ENCODE measurements at regions not wholly inside any gene's neighbourhood (a gene's known extent, or its start where the extent isn't known, plus 50 kb on each side); places are given as distances from the start of the nearest gene placed in this dataset.

DNA sequence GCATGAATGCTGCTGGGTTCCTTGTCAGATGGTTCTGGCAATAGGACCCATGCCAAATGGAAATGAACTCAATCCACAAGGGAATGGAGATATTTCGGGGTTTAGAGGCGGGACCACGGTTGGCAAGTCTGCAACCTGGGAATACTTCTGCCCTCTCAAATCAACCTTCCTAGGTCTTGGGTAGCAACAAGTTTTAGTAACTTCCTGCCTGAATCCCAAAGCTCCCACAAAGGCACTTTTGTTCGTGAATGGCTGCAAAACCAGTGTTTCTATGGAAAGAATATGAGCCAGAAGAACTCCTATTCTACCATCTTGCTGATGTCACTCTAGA is 790.1 kb upstream of the SLC8A1 start:
- Histone ChIP-seq H3K36me3 (no peaks in the 10 kb centered on the region), H3K27me3 (replicated peaks in 1 of 7) (no peaks in the 10 kb centered on the region), H3K9me3 (peaks cover 0 to 16% (median 2%) of the 10 kb centered on the region in 8 donors), H3K4me1 (no peaks in the 10 kb centered on the region), H3K4me3 (no peak overlapping the region), H3K27ac (no peak overlapping the region)
- WGBS, 5 donors = 86 to 95% (median 91%) methylated on average over 4 of the region's 4 CpGs
- TF ChIP-seq POLR2A (IDR thresholded peaks at IDR 0.05) (no peak), POLR2AphosphoS5 (IDR thresholded peaks at IDR 0.05) (no peak)
- TF ChIP-seq, protein P1, sequence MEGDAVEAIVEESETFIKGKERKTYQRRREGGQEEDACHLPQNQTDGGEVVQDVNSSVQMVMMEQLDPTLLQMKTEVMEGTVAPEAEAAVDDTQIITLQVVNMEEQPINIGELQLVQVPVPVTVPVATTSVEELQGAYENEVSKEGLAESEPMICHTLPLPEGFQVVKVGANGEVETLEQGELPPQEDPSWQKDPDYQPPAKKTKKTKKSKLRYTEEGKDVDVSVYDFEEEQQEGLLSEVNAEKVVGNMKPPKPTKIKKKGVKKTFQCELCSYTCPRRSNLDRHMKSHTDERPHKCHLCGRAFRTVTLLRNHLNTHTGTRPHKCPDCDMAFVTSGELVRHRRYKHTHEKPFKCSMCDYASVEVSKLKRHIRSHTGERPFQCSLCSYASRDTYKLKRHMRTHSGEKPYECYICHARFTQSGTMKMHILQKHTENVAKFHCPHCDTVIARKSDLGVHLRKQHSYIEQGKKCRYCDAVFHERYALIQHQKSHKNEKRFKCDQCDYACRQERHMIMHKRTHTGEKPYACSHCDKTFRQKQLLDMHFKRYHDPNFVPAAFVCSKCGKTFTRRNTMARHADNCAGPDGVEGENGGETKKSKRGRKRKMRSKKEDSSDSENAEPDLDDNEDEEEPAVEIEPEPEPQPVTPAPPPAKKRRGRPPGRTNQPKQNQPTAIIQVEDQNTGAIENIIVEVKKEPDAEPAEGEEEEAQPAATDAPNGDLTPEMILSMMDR (IDR thresholded peaks at IDR 0.05 in 8 of 11, conservative IDR thresholded peaks at IDR 0.05 in 3 of 11) = no peak
- intact Hi-C loops (cut with DNase I; ENCODE audit: low total_unique reads) = no loop called here
- no peak for DNase-seq

DNA sequence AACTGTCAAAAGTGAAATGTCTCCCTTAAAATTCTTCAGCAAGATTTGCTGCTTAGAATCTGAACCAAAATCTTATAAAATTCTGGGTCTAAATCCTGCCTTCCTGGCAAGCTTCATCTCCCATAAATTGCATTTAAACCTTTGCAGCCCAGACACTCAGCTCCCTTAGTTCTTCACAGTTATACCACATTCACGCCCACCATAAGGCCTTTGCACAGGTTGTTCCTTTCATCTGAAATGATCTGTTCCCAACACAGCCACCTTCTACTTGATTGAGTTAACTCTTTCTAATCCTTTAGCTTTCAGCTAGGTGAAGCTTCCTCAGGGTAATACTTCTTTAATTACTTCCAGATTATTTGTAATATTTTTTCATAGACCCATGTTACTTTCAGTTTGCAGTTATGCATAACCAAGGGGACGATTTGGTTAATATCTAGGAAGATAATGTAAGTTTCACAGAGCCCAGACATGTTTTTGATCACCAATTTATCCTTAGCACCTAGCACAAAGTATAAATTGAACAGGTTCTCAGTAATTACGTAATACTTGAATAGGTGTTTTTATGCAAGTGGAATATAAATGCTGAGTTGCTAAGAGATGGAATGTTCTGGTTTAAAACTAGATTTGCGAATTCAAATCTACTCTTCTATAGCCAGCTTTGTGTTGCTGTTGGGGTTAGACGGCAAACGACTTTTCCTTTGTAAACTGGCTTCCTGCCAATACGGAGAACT is 779.7 kb upstream of the PKDCC start:
- intact Hi-C loops (cut with DNase I; ENCODE audit: low total_unique reads) = no loop called here
- H3K4me1 ChIP-seq = no peaks in the 10 kb centered on the region
- H3K9me3 ChIP-seq = no peaks in the 10 kb centered on the region
- 63 to 75% (median 72%) methylated on average over 7 of the region's 7 CpGs for WGBS, 5 donors
- no peak for DNase-seq
- H3K36me3 ChIP-seq = no peaks in the 10 kb centered on the region
- H3K4me3 ChIP-seq = no peak overlapping the region
- H3K27ac ChIP-seq = no peak overlapping the region
- no peaks in the 10 kb centered on the region for H3K27me3 ChIP-seq (replicated peaks in 1 of 7)
- TF ChIP-seq POLR2A (IDR thresholded peaks at IDR 0.05) = no peak
- TF ChIP-seq, protein P1 (IDR thresholded peaks at IDR 0.05 in 8 of 11, conservative IDR thresholded peaks at IDR 0.05 in 3 of 11) = no peak
- no peak for TF ChIP-seq POLR2AphosphoS5 (IDR thresholded peaks at IDR 0.05)

DNA sequence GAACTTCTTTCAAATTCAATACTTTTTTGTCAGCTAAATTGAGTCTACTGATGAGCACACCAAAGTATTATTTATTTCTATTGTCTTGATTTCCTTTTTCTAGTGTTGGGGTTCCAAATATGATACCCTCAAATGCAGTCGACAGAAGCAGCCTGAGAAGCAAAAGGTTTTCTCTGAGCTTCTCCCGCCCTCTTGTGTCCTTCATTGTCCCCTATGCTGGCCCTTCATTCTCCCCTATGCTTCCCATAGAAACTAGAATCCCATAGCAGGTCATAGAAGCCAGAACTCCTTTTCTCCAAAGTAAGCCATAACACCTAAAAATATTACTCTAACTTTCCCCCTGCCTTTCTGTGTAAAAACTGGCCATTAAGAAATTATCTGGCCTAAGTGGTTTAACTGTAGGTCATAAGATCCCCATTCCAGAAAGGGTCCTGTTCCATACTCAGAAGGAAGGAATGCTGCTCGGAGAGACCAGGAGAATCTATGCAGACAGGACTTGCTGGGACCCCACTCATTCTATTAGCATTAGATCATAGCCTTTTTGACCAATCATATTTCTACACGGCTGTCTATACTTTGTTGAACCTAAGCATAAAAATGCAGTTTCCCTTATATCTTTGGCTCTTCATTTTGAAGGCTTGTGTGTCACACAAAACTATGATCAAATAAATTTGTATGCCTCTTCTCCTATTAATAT is 764.6 kb upstream of the PKDCC start:
- H3K4me3 ChIP-seq = no peak overlapping the region

DNA sequence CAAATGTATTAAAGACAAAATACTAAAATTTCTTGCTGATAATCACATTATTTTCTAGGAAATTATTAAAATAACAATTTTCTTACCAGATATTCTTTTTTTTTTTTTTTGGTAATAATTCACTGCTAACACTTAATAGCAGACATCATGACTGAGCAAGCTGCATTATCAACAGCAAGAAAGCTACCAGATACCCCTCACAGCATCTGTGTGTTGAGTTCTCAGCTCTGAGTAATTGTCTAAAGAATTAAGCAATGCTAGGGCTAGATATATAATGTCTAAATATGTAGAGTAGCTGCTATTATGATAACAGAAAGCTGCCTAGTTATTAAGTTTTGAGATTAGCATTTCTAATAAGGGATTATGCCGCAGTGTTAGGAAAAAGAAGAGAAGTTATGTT is 754.3 kb upstream of the PKDCC start:
- H3K36me3 ChIP-seq = no peaks in the 10 kb centered on the region
- TF ChIP-seq POLR2A (IDR thresholded peaks at IDR 0.05) = no peak
- TF ChIP-seq POLR2AphosphoS5 (IDR thresholded peaks at IDR 0.05) = no peak
- TF ChIP-seq, protein P1 (IDR thresholded peaks at IDR 0.05 in 8 of 11, conservative IDR thresholded peaks at IDR 0.05 in 3 of 11) = no peak
- intact Hi-C loops (cut with DNase I; ENCODE audit: low total_unique reads) = no loop called here
- 73 to 95% (median 90%) methylated on average over 1 of the region's 1 CpG for WGBS, 5 donors
- no peak for DNase-seq
- peaks cover 0 to 19% (median 11%) of the 10 kb centered on the region in 8 donors for H3K9me3 ChIP-seq
- no peak overlapping the region for H3K4me3 ChIP-seq
- H3K27ac ChIP-seq = no peak overlapping the region
- no peaks in the 10 kb centered on the region for H3K27me3 ChIP-seq (replicated peaks in 1 of 7)
- H3K4me1 ChIP-seq = no peaks in the 10 kb centered on the region

More for the DNA sequence above, 764.6 kb upstream of the PKDCC start:
- intact Hi-C loops (cut with DNase I; ENCODE audit: low total_unique reads) = no loop called here
- H3K9me3 ChIP-seq = no peaks in the 10 kb centered on the region
- TF ChIP-seq, protein P1 (IDR thresholded peaks at IDR 0.05 in 8 of 11, conservative IDR thresholded peaks at IDR 0.05 in 3 of 11) = no peak
- TF ChIP-seq POLR2AphosphoS5 (IDR thresholded peaks at IDR 0.05) = no peak
- TF ChIP-seq POLR2A (IDR thresholded peaks at IDR 0.05) = no peak
- H3K36me3 ChIP-seq = no peaks in the 10 kb centered on the region
- H3K4me1 ChIP-seq = no peaks in the 10 kb centered on the region
- no peak overlapping the region for H3K27ac ChIP-seq
- 63 to 87% (median 77%) methylated on average over 4 of the region's 4 CpGs for WGBS, 5 donors
- DNase-seq = no peak
- no peaks in the 10 kb centered on the region for H3K27me3 ChIP-seq (replicated peaks in 1 of 7)
